ENCODE measurements at regions not wholly inside any gene's neighbourhood (a gene's known extent, or its start where the extent isn't known, plus 50 kb on each side); places are given as distances from the start of the nearest gene placed in this dataset.

GRCh38 chr16:27691721-27692120 lies 141.8 kb downstream of the KATNIP start:
- TF ChIP-seq, protein P1, sequence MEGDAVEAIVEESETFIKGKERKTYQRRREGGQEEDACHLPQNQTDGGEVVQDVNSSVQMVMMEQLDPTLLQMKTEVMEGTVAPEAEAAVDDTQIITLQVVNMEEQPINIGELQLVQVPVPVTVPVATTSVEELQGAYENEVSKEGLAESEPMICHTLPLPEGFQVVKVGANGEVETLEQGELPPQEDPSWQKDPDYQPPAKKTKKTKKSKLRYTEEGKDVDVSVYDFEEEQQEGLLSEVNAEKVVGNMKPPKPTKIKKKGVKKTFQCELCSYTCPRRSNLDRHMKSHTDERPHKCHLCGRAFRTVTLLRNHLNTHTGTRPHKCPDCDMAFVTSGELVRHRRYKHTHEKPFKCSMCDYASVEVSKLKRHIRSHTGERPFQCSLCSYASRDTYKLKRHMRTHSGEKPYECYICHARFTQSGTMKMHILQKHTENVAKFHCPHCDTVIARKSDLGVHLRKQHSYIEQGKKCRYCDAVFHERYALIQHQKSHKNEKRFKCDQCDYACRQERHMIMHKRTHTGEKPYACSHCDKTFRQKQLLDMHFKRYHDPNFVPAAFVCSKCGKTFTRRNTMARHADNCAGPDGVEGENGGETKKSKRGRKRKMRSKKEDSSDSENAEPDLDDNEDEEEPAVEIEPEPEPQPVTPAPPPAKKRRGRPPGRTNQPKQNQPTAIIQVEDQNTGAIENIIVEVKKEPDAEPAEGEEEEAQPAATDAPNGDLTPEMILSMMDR (conservative IDR thresholded peaks at IDR 0.05), result no peak
- TF ChIP-seq EZH2 (IDR thresholded peaks at IDR 0.05; ENCODE audit: low read depth), result no peak
- Histone ChIP-seq H3K4me2 (no peak overlapping the region), H3K27me3 (ENCODE audit: insufficient read depth, low read depth) (no peaks in the 10 kb centered on the region), H3F3A (ENCODE audit: insufficient read depth, low read depth) (no peaks in the 10 kb centered on the region), H3K9me3 (ENCODE audit: insufficient read depth, low read depth) (no peaks in the 10 kb centered on the region), H3K36me3 (ENCODE audit: low read depth) (no peaks in the 10 kb centered on the region), H4K20me1 (ENCODE audit: insufficient read depth) (no peaks in the 10 kb centered on the region), H3K9me2 (ENCODE audit: insufficient read depth) (no peaks in the 10 kb centered on the region), H3K27ac (no peak overlapping the region), H3K4me3 (no peak overlapping the region), H3K4me1 (replicated peaks; ENCODE audit: insufficient read depth) (no peaks in the 10 kb centered on the region), H2AFZ (no peak overlapping the region), H3K79me2 (ENCODE audit: low read depth) (no peaks in the 10 kb centered on the region)
- BruUV-seq (replicated peaks), result no TSS peak
- POLR2A ChIA-PET (ENCODE audit: unreplicated experiment), result no interaction called here
- CTCF ChIA-PET, result no interaction called here
- intact Hi-C loops (cut with micrococcal nuclease; ENCODE audit: unreplicated experiment), result loop anchor here (5.0 kb wide), 1 partner anchor 281 kb away; no protein-coding TSS in a partner anchor
- DNase-seq, result no peak

DNA sequence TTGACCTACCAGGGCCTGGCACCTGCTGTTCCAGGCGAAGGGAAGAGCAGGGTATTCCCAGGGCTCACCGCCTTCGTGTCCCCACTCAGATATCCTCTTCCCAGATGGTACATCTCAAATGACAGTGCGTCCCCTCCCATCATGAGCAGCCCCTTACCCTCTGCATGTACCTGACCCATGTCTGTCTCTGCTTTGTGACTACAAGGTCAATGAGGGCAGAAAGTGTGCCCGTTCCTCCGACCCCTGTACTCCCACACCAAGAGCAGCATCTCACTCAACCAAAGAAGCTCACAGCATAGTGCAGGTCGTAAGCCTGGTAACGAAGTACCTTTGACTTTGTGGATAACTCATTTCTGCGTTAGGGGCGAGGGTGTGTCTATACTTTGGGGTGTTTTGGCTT lies 142.6 kb downstream of the KATNIP start:
- H3F3A ChIP-seq (ENCODE audit: insufficient read depth, low read depth), result no peaks in the 10 kb centered on the region
- H3K4me2 ChIP-seq, result no peak overlapping the region
- no peaks in the 10 kb centered on the region for H4K20me1 ChIP-seq (ENCODE audit: insufficient read depth)
- H3K4me3 ChIP-seq, result no peak overlapping the region
- H2AFZ ChIP-seq, result no peak overlapping the region
- H3K27ac ChIP-seq, result no peak overlapping the region
- no peak for DNase-seq
- TF ChIP-seq, protein P1 (conservative IDR thresholded peaks at IDR 0.05), result no peak
- no peak for TF ChIP-seq EZH2 (IDR thresholded peaks at IDR 0.05; ENCODE audit: low read depth)
- no peaks in the 10 kb centered on the region for H3K9me2 ChIP-seq (ENCODE audit: insufficient read depth)
- no peaks in the 10 kb centered on the region for H3K4me1 ChIP-seq (replicated peaks; ENCODE audit: insufficient read depth)
- H3K36me3 ChIP-seq (ENCODE audit: low read depth), result no peaks in the 10 kb centered on the region
- intact Hi-C loops (cut with micrococcal nuclease; ENCODE audit: unreplicated experiment), result loop anchor here (5.0 kb wide), 1 partner anchor 280 kb away; no protein-coding TSS in a partner anchor
- no peaks in the 10 kb centered on the region for H3K9me3 ChIP-seq (ENCODE audit: insufficient read depth, low read depth)
- ChIA-PET CTCF (no interaction called here), POLR2A (ENCODE audit: unreplicated experiment) (no interaction called here)
- no peaks in the 10 kb centered on the region for H3K27me3 ChIP-seq (ENCODE audit: insufficient read depth, low read depth)
- no peaks in the 10 kb centered on the region for H3K79me2 ChIP-seq (ENCODE audit: low read depth)
- BruUV-seq (replicated peaks), result no TSS peak

GRCh38 chr16:27695161-27695560 lies 145.2 kb downstream of the KATNIP start:
- CTCF ChIA-PET, result no interaction called here
- intact Hi-C loops (cut with micrococcal nuclease; ENCODE audit: unreplicated experiment), result no loop called here
- no peaks in the 10 kb centered on the region for H3K9me2 ChIP-seq (ENCODE audit: insufficient read depth)

More at GRCh38 chr16:27695161-27695560, 145.2 kb downstream of the KATNIP start:
- Histone ChIP-seq H3K4me3 (no peak overlapping the region), H3K9me3 (ENCODE audit: insufficient read depth, low read depth) (no peaks in the 10 kb centered on the region), H4K20me1 (ENCODE audit: insufficient read depth) (no peaks in the 10 kb centered on the region), H3K4me1 (replicated peaks; ENCODE audit: insufficient read depth) (no peaks in the 10 kb centered on the region), H3K4me2 (no peak overlapping the region), H3F3A (ENCODE audit: insufficient read depth, low read depth) (no peaks in the 10 kb centered on the region), H3K27me3 (ENCODE audit: insufficient read depth, low read depth) (no peaks in the 10 kb centered on the region), H3K79me2 (ENCODE audit: low read depth) (no peaks in the 10 kb centered on the region), H3K36me3 (ENCODE audit: low read depth) (no peaks in the 10 kb centered on the region), H2AFZ (no peak overlapping the region), H3K27ac (no peak overlapping the region)
- DNase-seq, result no peak
- no TSS peak for BruUV-seq (replicated peaks)
- TF ChIP-seq, protein P1 (conservative IDR thresholded peaks at IDR 0.05), result no peak
- TF ChIP-seq EZH2 (IDR thresholded peaks at IDR 0.05; ENCODE audit: low read depth), result no peak
- POLR2A ChIA-PET (ENCODE audit: unreplicated experiment), result no interaction called here

All from PC-9 (cell line).